GM12891 (cell line): ENCODE measurements at regions not wholly inside any gene's neighbourhood (a gene's known extent, or its start where the extent isn't known, plus 50 kb on each side); places are given as distances from the start of the nearest gene placed in this dataset.

Experiments
- PAX5 ChIP-seq: IDR thresholded peaks from 2 replicates; pipeline ENCODE4 v1.6.1; 2011; ENCODE audit warnings: low read length, moderate library complexity, mild to moderate bottlenecking; ENCODE audit not compliant: insufficient read depth, severe bottlenecking
- POLR2A ChIP-seq: IDR thresholded peaks from 2 replicates; pipeline ENCODE4 v1.6.1; 2011; ENCODE audit warnings: low read depth, low read length, control low read depth
- POLR2AphosphoS5 ChIP-seq: IDR thresholded peaks from 2 replicates; pipeline ENCODE4 v1.6.1; 2011; ENCODE audit warnings: low read depth, low read length, control low read depth
- POU2F2 ChIP-seq: IDR thresholded peaks from 2 replicates; pipeline ENCODE4 v1.6.1; 2011; ENCODE audit warnings: low read depth, mild to moderate bottlenecking, control low read depth, low read length, moderate library complexity
- TAF1 ChIP-seq: IDR thresholded peaks from 2 replicates; pipeline ENCODE4 v1.6.1; 2011; ENCODE audit warnings: low read depth, low read length, control low read depth

DNA sequence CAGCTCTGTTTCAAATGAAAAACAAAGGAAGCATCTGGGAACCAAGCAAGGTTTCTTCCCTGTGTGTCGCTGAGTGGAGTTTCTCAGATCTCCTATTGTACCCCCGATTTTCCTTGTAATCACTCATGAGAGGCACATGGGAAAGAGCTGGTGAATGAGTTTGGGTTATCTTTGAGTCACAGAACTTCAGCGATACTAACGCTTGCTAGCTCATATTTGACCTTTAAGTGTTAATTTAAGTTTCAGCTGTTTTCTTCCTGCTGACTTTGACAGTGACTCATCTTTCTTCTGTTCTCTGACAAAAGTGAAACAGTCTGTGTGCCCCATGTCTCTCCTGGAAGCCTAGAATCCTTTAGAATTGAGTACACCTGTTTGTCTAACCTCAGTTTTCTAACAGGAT is 261.1 kb upstream of the RGS17 start:
- TF ChIP-seq POLR2AphosphoS5 (no peak), POLR2A (no peak), TAF1 (no peak), PAX5 (no peak), POU2F2 (no peak)
